ENCODE measurements at regions not wholly inside any gene's neighbourhood (a gene's known extent, or its start where the extent isn't known, plus 50 kb on each side); places are given as distances from the start of the nearest gene placed in this dataset.
"Not testable (repeated sequence)": the region's sequence is repeated elsewhere in the genome, so short reads cannot be mapped to it uniquely, and the experiment has no call there.

GRCh38 chr20:7799862-7800261 is 140.4 kb downstream of the HAO1 start:
- POLR2A ChIA-PET = no interaction called here
- no peak for DNase-seq (ENCODE audit: extremely low spot score)
- CTCF ChIA-PET = no interaction called here
- TF ChIP-seq SUZ12 (IDR thresholded peaks at IDR 0.05) = no peak
- no peak for TF ChIP-seq TARDBP (IDR thresholded peaks at IDR 0.05)
- no peak for TF ChIP-seq BHLHE40 (IDR thresholded peaks at IDR 0.05; ENCODE audit: borderline replicate concordance)
- TF ChIP-seq FOXM1 (IDR thresholded peaks at IDR 0.05; ENCODE audit: borderline replicate concordance) = no peak
- TF ChIP-seq NFRKB (IDR thresholded peaks at IDR 0.05) = no peak
- no peak for TF ChIP-seq HDGF (IDR thresholded peaks at IDR 0.05; ENCODE audit: borderline replicate concordance)
- TF ChIP-seq CTBP1 (IDR thresholded peaks at IDR 0.05; ENCODE audit: borderline replicate concordance) = no peak
- no peak for TF ChIP-seq L3MBTL2 (conservative IDR thresholded peaks at IDR 0.05)
- no peak for TF ChIP-seq ARNT (IDR thresholded peaks at IDR 0.05)
- no peak for TF ChIP-seq ELF4 (IDR thresholded peaks at IDR 0.05)
- no peak for TF ChIP-seq ZNF384 (IDR thresholded peaks at IDR 0.05)
- no peak for TF ChIP-seq FOXK2 (IDR thresholded peaks at IDR 0.05)
- TF ChIP-seq FOXA1 (IDR thresholded peaks at IDR 0.05) = no peak
- no peak for TF ChIP-seq LEF1 (IDR thresholded peaks at IDR 0.05; ENCODE audit: borderline replicate concordance)
- no peak for TF ChIP-seq PKNOX1 (IDR thresholded peaks at IDR 0.05)
- TF ChIP-seq SP1 (IDR thresholded peaks at IDR 0.05) = no peak

GRCh38 chr20:7803411-7804151 is 136.7 kb downstream of the HAO1 start:
- CTCF ChIA-PET = interaction anchor here (0.7 kb wide), 1 partner anchor 44 kb away, joined by 3 read pairs; no protein-coding TSS in a partner anchor
- DNase-seq (ENCODE audit: extremely low spot score); POLR2A ChIA-PET: not testable (repeated sequence)

GRCh38 chr20:7806831-7807230 is 133.4 kb downstream of the HAO1 start:
- ChIA-PET CTCF (no interaction called here), POLR2A (no interaction called here)
- no peak for DNase-seq (ENCODE audit: extremely low spot score)
- no peak for TF ChIP-seq FOXM1 (IDR thresholded peaks at IDR 0.05; ENCODE audit: borderline replicate concordance)
- no peak for TF ChIP-seq L3MBTL2 (conservative IDR thresholded peaks at IDR 0.05)
- no peak for TF ChIP-seq ELF4 (IDR thresholded peaks at IDR 0.05)
- TF ChIP-seq TARDBP (IDR thresholded peaks at IDR 0.05) = no peak
- no peak for TF ChIP-seq ZNF384 (IDR thresholded peaks at IDR 0.05)
- TF ChIP-seq BHLHE40 (IDR thresholded peaks at IDR 0.05; ENCODE audit: borderline replicate concordance) = no peak
- no peak for TF ChIP-seq FOXA1 (IDR thresholded peaks at IDR 0.05)
- no peak for TF ChIP-seq SP1 (IDR thresholded peaks at IDR 0.05)
- TF ChIP-seq LEF1 (IDR thresholded peaks at IDR 0.05; ENCODE audit: borderline replicate concordance) = no peak
- TF ChIP-seq PKNOX1 (IDR thresholded peaks at IDR 0.05) = no peak
- TF ChIP-seq SUZ12 (IDR thresholded peaks at IDR 0.05) = no peak
- TF ChIP-seq HDGF (IDR thresholded peaks at IDR 0.05; ENCODE audit: borderline replicate concordance) = no peak
- no peak for TF ChIP-seq FOXK2 (IDR thresholded peaks at IDR 0.05)
- TF ChIP-seq NFRKB (IDR thresholded peaks at IDR 0.05) = no peak
- TF ChIP-seq CTBP1 (IDR thresholded peaks at IDR 0.05; ENCODE audit: borderline replicate concordance) = no peak
- TF ChIP-seq ARNT (IDR thresholded peaks at IDR 0.05) = no peak

- no peak for TF ChIP-seq CTBP1 (IDR thresholded peaks at IDR 0.05; ENCODE audit: borderline replicate concordance)
- no peak for TF ChIP-seq SP1 (IDR thresholded peaks at IDR 0.05)
- no peak for TF ChIP-seq L3MBTL2 (conservative IDR thresholded peaks at IDR 0.05)
- TF ChIP-seq ELF4 (IDR thresholded peaks at IDR 0.05) = no peak
- TF ChIP-seq FOXM1 (IDR thresholded peaks at IDR 0.05; ENCODE audit: borderline replicate concordance) = no peak
- no peak for TF ChIP-seq ARNT (IDR thresholded peaks at IDR 0.05)
- no peak for TF ChIP-seq SUZ12 (IDR thresholded peaks at IDR 0.05)
- no peak for TF ChIP-seq FOXA1 (IDR thresholded peaks at IDR 0.05)
- TF ChIP-seq ZNF384 (IDR thresholded peaks at IDR 0.05) = no peak
- no peak for TF ChIP-seq TARDBP (IDR thresholded peaks at IDR 0.05)
- no peak for TF ChIP-seq LEF1 (IDR thresholded peaks at IDR 0.05; ENCODE audit: borderline replicate concordance)
- TF ChIP-seq FOXK2 (IDR thresholded peaks at IDR 0.05) = no peak
- TF ChIP-seq NFRKB (IDR thresholded peaks at IDR 0.05) = no peak
- TF ChIP-seq HDGF (IDR thresholded peaks at IDR 0.05; ENCODE audit: borderline replicate concordance) = no peak
- TF ChIP-seq PKNOX1 (IDR thresholded peaks at IDR 0.05) = no peak
- TF ChIP-seq BHLHE40 (IDR thresholded peaks at IDR 0.05; ENCODE audit: borderline replicate concordance) = no peak
- POLR2A ChIA-PET = no interaction called here
- no peak for DNase-seq (ENCODE audit: extremely low spot score)
- CTCF ChIA-PET = no interaction called here
Measured at GRCh38 chr20:7817286-7817685, 123.0 kb downstream of the HAO1 start.

GRCh38 chr20:7818477-7818876 is 121.8 kb downstream of the HAO1 start:
- ChIA-PET POLR2A (no interaction called here), CTCF (no interaction called here)
- DNase-seq (ENCODE audit: extremely low spot score) = no peak
- TF ChIP-seq L3MBTL2 (conservative IDR thresholded peaks at IDR 0.05) (no peak), NFRKB (IDR thresholded peaks at IDR 0.05) (no peak), SUZ12 (IDR thresholded peaks at IDR 0.05) (no peak), LEF1 (IDR thresholded peaks at IDR 0.05; ENCODE audit: borderline replicate concordance) (no peak), ZNF384 (IDR thresholded peaks at IDR 0.05) (no peak), PKNOX1 (IDR thresholded peaks at IDR 0.05) (no peak)

- no peak for TF ChIP-seq FOXK2 (IDR thresholded peaks at IDR 0.05)
- no peak for TF ChIP-seq ARNT (IDR thresholded peaks at IDR 0.05)
- TF ChIP-seq TARDBP (IDR thresholded peaks at IDR 0.05) = no peak
- TF ChIP-seq CTBP1 (IDR thresholded peaks at IDR 0.05; ENCODE audit: borderline replicate concordance) = no peak
- TF ChIP-seq L3MBTL2 (conservative IDR thresholded peaks at IDR 0.05) = no peak
- TF ChIP-seq ELF4 (IDR thresholded peaks at IDR 0.05) = no peak
- TF ChIP-seq PKNOX1 (IDR thresholded peaks at IDR 0.05) = no peak
- no peak for TF ChIP-seq SUZ12 (IDR thresholded peaks at IDR 0.05)
- no peak for TF ChIP-seq BHLHE40 (IDR thresholded peaks at IDR 0.05; ENCODE audit: borderline replicate concordance)
- TF ChIP-seq SP1 (IDR thresholded peaks at IDR 0.05) = no peak
- no peak for TF ChIP-seq FOXM1 (IDR thresholded peaks at IDR 0.05; ENCODE audit: borderline replicate concordance)
- no peak for TF ChIP-seq FOXA1 (IDR thresholded peaks at IDR 0.05)
- TF ChIP-seq ZNF384 (IDR thresholded peaks at IDR 0.05) = no peak
- TF ChIP-seq LEF1 (IDR thresholded peaks at IDR 0.05; ENCODE audit: borderline replicate concordance) = no peak
- no peak for TF ChIP-seq HDGF (IDR thresholded peaks at IDR 0.05; ENCODE audit: borderline replicate concordance)
- no peak for TF ChIP-seq NFRKB (IDR thresholded peaks at IDR 0.05)
- ChIA-PET CTCF (no interaction called here), POLR2A (no interaction called here)
- DNase-seq (ENCODE audit: extremely low spot score) = no peak
Measured at GRCh38 chr20:7820897-7821296, 119.4 kb downstream of the HAO1 start.
